C4-2B (cell line): ENCODE measurements at regions not wholly inside any gene's neighbourhood (a gene's known extent, or its start where the extent isn't known, plus 50 kb on each side); places are given as distances from the start of the nearest gene placed in this dataset.

Experiments used
- H3K27ac ChIP-seq: fragments of 450-650 bp; 2 replicates; pipeline ENCODE4 v1.5.1; 2017
- CTCF ChIP-seq: fragments of 450-650 bp; conservative IDR thresholded peaks from 2 replicates; pipeline ENCODE4 v1.5.1; 2017; ENCODE audit warnings: mild to moderate bottlenecking
- ZFX ChIP-seq: fragments of 450-650 bp; IDR thresholded peaks from 2 replicates; pipeline ENCODE4 v1.6.1; 2017

- no peak overlapping the region for H3K27ac ChIP-seq
- TF ChIP-seq CTCF, result no peak
- TF ChIP-seq ZFX, result no peak
Measured at GRCh38 chr4:132827522-132827921, 321.6 kb upstream of the PCDH10 start.

- no peak overlapping the region for H3K27ac ChIP-seq
- no peak for TF ChIP-seq ZFX
- TF ChIP-seq CTCF, result no peak
Measured at GRCh38 chr4:132838244-132838643, 310.9 kb upstream of the PCDH10 start.

GRCh38 chr4:132839070-132839469 is 310.0 kb upstream of the PCDH10 start:
- no peak overlapping the region for H3K27ac ChIP-seq
- TF ChIP-seq ZFX (no peak), CTCF (no peak)

GRCh38 chr4:132859929-132860328 is 289.2 kb upstream of the PCDH10 start:
- no peak overlapping the region for H3K27ac ChIP-seq
- TF ChIP-seq CTCF (no peak), ZFX (no peak)

- no peak for TF ChIP-seq CTCF
- no peak for TF ChIP-seq ZFX
- no peak overlapping the region for H3K27ac ChIP-seq
Measured at GRCh38 chr4:132860976-132861375, 288.1 kb upstream of the PCDH10 start.

GRCh38 chr4:132863619-132864018 is 285.5 kb upstream of the PCDH10 start:
- TF ChIP-seq ZFX (no peak), CTCF (no peak)
- no peak overlapping the region for H3K27ac ChIP-seq

GRCh38 chr4:132865458-132865857 is 283.6 kb upstream of the PCDH10 start:
- no peak overlapping the region for H3K27ac ChIP-seq
- no peak for TF ChIP-seq CTCF
